ENCODE measurements at regions not wholly inside any gene's neighbourhood (a gene's known extent, or its start where the extent isn't known, plus 50 kb on each side); places are given as distances from the start of the nearest gene placed in this dataset.

DNA sequence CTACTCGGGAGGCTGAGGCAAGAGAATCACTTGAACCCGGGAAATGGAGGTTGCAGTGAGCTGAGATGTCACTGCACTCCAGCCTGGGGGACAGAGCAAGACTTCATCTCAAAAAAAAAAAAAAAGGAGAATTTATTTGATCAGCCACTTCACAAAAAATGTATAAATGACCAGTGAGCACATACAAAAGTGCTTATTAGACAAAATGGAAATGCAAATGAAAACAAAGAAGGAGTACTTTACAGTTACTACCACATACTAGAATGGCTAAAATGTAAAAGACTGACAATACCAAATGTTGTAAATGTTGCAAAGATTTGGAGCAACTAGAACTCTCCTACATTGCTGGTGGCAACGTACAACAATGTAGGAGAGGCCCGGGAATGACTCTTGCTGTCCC lies 241.8 kb upstream of the SOX9 start:
- Histone ChIP-seq H3K36me3 (ENCODE audit: insufficient read depth, low read length) (no peaks in the 10 kb centered on the region), H2AFZ (ENCODE audit: low read length) (no peak overlapping the region), H4K20me1 (ENCODE audit: insufficient read depth, low read length, poor library complexity, severe bottlenecking) (no peaks in the 10 kb centered on the region), H3K9ac (ENCODE audit: low read depth, low read length, poor library complexity, severe bottlenecking) (no peak overlapping the region), H3K4me1 (ENCODE audit: insufficient read depth, low read length, poor library complexity, severe bottlenecking) (no peaks in the 10 kb centered on the region), H3K9me3 (ENCODE audit: insufficient read depth, low read depth, low read length) (peaks cover 8% of the 10 kb centered on the region; the same call in 1 of the 2 replicates), H3F3A (ENCODE audit: low read depth) (no peaks in the 10 kb centered on the region), H3K9me2 (replicated peaks; ENCODE audit: low read depth, low read length) (no peaks in the 10 kb centered on the region), H3K4me2 (ENCODE audit: low read depth, low read length, poor library complexity, severe bottlenecking) (no peak overlapping the region), H3K79me2 (ENCODE audit: insufficient read depth, low read length) (no peaks in the 10 kb centered on the region), H3K27me3 (ENCODE audit: insufficient read depth, low read length, poor library complexity, severe bottlenecking) (no peaks in the 10 kb centered on the region), H3K4me3 (ENCODE audit: low read length, poor library complexity, severe bottlenecking) (no peak overlapping the region)
- TF ChIP-seq CTCF (conservative IDR thresholded peaks at IDR 0.05; ENCODE audit: low read length) (no peak), EZH2phosphoT487 (IDR thresholded peaks at IDR 0.05; ENCODE audit: borderline replicate concordance) (no peak)

DNA sequence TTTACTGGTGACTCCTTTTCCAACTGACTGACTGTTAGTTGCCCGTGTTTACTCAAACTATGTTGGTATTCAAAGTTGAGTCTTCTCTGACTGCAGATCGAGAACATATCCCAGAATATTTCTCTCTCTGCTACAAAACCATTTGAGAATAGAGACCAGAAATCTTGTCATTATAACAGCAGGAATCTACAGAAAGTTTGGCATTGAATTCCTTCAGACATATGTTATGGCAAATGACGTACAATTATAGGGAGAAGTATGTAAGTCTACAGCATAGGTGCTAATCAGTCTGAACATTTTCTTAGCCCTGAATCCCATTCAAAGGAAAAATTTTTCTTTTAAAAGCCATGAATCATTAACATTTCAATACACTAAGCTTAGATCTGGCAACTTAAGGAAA lies 239.8 kb upstream of the SOX9 start:
- Histone ChIP-seq H3K36me3 (ENCODE audit: insufficient read depth, low read length) (no peaks in the 10 kb centered on the region), H3F3A (ENCODE audit: low read depth) (no peaks in the 10 kb centered on the region), H3K4me2 (ENCODE audit: low read depth, low read length, poor library complexity, severe bottlenecking) (no peak overlapping the region), H3K9ac (ENCODE audit: low read depth, low read length, poor library complexity, severe bottlenecking) (no peak overlapping the region), H3K4me3 (ENCODE audit: low read length, poor library complexity, severe bottlenecking) (no peak overlapping the region), H4K20me1 (ENCODE audit: insufficient read depth, low read length, poor library complexity, severe bottlenecking) (no peaks in the 10 kb centered on the region), H2AFZ (ENCODE audit: low read length) (no peak overlapping the region), H3K4me1 (ENCODE audit: insufficient read depth, low read length, poor library complexity, severe bottlenecking) (no peaks in the 10 kb centered on the region), H3K27me3 (ENCODE audit: insufficient read depth, low read length, poor library complexity, severe bottlenecking) (no peaks in the 10 kb centered on the region), H3K9me2 (replicated peaks; ENCODE audit: low read depth, low read length) (no peaks in the 10 kb centered on the region), H3K79me2 (ENCODE audit: insufficient read depth, low read length) (no peaks in the 10 kb centered on the region), H3K9me3 (ENCODE audit: insufficient read depth, low read depth, low read length) (peaks cover 8% of the 10 kb centered on the region; the same call in 1 of the 2 replicates)
- TF ChIP-seq EZH2phosphoT487 (IDR thresholded peaks at IDR 0.05; ENCODE audit: borderline replicate concordance) (no peak), CTCF (conservative IDR thresholded peaks at IDR 0.05; ENCODE audit: low read length) (no peak)

DNA sequence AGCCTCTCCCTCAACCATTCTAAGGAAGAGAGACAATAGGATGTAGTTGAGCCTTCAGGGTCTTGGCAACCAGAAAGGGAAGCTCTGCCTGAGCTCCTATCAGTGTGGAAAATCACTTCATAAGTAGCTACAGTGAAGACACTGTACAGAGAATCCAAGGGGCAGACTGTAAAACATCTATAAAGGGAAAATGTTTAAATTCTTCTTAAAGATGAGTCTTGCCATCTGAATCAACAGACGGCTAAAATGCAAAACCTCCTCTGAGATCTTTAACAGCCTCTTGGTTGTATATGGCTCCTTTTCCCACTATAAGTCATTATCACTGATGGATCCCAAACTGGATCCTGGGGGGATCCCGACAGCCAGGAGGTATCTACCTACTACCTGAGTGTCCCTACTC lies 239.2 kb upstream of the SOX9 start:
- no peaks in the 10 kb centered on the region for H3K36me3 ChIP-seq (ENCODE audit: insufficient read depth, low read length)
- TF ChIP-seq EZH2phosphoT487 (IDR thresholded peaks at IDR 0.05; ENCODE audit: borderline replicate concordance) (no peak), CTCF (conservative IDR thresholded peaks at IDR 0.05; ENCODE audit: low read length) (no peak)
- no peaks in the 10 kb centered on the region for H3K9me2 ChIP-seq (replicated peaks; ENCODE audit: low read depth, low read length)
- H3K27me3 ChIP-seq (ENCODE audit: insufficient read depth, low read length, poor library complexity, severe bottlenecking), result no peaks in the 10 kb centered on the region
- peaks cover 8% of the 10 kb centered on the region; the same call in 1 of the 2 replicates for H3K9me3 ChIP-seq (ENCODE audit: insufficient read depth, low read depth, low read length)
- H3K4me1 ChIP-seq (ENCODE audit: insufficient read depth, low read length, poor library complexity, severe bottlenecking), result no peaks in the 10 kb centered on the region
- no peaks in the 10 kb centered on the region for H4K20me1 ChIP-seq (ENCODE audit: insufficient read depth, low read length, poor library complexity, severe bottlenecking)
- H3K79me2 ChIP-seq (ENCODE audit: insufficient read depth, low read length), result no peaks in the 10 kb centered on the region
- H3F3A ChIP-seq (ENCODE audit: low read depth), result no peaks in the 10 kb centered on the region
- H3K4me3 ChIP-seq (ENCODE audit: low read length, poor library complexity, severe bottlenecking), result no peak overlapping the region
- H3K9ac ChIP-seq (ENCODE audit: low read depth, low read length, poor library complexity, severe bottlenecking), result no peak overlapping the region
- no peak overlapping the region for H2AFZ ChIP-seq (ENCODE audit: low read length)
- no peak overlapping the region for H3K4me2 ChIP-seq (ENCODE audit: low read depth, low read length, poor library complexity, severe bottlenecking)

All from Loucy (cell line).